GM18517 (cell line): ENCODE measurements at regions not wholly inside any gene's neighbourhood (a gene's known extent, or its start where the extent isn't known, plus 50 kb on each side); places are given as distances from the start of the nearest gene placed in this dataset.
"Not testable (repeated sequence)": the region's sequence is repeated elsewhere in the genome, so short reads cannot be mapped to it uniquely, and the experiment has no call there.

Source experiments
- ATAC-seq: cut with Tn5 transposase; IDR thresholded peaks from one replicate; pipeline ENCODE4 v1.9.1; 2021; ENCODE audit warnings: mild to moderate bottlenecking, moderate library complexity; ENCODE audit not compliant: unreplicated experiment

DNA sequence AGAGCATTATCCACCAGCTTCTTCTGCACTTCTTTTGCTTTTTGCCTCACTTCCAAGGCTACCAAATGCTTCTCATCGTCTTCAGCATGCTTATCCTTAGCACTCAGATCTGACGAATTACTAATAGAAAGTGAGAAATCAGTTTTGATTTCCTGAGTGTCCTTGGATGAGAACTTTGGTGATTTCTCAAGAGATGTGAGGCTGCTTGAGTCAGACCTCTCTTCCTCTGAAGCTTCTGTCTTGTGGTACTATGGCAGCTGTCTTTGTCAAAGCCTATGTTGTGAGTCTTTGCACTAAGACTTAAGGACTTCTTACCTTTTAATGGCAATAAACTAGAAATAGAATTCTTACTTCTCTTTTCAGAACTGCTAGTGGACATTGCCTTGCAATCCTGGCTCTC lies 169.9 kb downstream of the CPE start:
- no peak for ATAC-seq

DNA sequence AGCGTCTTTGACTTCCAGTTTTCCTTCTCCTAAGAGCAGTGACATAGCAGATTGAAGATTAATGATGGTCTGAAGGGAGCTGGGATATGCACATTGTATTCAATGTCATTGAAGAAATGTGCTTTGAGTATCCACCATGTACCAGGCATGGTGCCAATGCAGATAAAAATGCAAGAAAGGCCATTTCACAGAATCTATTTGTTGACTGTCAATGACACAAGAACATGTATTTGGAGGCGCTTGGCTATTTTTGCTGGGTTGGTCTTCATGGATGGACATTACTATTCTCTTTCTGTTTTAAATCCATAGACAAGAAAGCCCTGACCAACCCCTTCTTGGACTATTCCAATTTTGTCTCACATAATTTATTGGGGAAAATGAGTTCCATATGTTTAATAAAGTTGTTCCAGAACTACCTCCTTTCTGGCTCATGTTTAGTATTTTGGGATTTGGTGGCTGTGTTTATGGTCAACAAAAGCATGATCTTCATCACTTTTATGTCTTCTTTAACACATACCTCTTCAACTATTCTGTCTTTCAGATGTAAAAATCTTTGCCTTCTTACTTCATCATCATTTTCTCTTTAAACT lies 174.5 kb downstream of the CPE start:
- ATAC-seq: no peak

DNA sequence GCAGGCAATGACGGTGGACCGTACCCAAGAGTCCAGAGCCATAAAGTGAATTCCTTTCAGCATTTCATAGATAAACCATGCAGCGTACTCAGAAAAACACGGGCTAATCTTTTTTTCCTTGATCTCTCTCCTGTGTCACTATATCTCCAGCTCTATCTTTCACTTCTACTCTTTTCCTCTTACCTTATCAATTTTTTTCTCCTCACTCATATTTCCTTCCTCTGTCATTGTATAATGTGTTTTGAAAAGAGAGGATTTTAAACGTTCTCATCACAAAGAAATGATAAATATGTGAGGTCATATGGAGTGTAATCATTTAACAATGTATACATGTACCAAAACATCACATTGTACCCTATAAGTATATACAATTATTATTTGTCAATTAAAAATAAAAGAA lies 176.5 kb downstream of the CPE start:
- no peak for ATAC-seq

DNA sequence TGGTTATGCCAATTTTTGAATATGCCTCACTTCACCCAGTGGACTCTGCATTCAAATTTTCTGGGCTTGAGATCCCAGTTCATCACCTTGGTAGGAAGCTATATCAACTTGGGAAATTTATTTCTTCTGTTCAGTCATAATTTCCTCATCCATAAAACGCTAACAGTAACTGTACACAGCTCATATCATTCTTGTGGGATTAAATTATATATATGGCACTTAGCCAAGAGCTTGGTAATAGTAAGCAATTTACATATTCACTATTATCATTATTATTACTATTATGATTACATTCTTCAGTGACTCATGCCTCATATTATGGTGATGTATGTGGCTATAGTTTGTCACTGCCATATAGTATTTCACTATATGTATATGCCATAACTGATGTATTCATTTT lies 177.6 kb downstream of the CPE start:
- ATAC-seq: no peak

DNA sequence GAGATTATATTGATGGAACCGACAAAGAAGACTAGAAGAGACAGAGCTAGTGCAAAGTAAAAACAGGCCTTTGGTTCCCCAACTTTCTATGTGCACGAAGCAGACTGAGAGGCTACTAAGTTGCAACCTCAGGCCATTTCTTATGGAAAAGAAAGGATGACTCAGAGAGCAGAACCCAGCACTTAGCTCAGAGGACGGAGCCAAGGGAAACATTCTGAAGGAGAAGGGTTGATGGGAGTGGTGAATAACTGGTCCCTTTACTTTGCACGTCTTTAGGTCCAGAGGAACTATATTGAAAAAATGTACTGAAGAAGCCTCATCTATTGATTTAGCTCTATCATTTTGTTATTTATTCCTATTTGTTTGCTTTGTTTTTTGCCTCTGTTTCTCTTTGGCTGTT lies 182.1 kb downstream of the CPE start:
- no peak for ATAC-seq

DNA sequence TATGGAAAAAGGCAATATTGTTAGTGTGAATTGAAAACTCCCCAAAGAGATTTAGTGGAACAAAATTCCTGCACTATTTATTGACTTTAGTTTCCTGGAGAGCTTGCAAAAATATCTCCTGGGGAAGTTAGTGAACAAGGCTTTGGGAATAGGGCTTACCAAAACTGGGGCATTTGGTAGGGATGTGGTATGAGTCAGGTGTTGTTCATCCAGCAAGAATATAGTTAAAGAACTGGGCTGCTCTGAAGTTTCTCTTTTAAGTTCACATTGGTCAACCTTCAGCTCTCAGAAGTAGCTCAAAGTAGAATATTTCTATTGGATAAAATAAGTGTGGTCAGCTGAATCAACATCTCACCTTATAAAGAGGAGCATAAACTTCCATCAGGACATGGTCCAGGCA lies 185.0 kb downstream of the CPE start:
- no peak for ATAC-seq

DNA sequence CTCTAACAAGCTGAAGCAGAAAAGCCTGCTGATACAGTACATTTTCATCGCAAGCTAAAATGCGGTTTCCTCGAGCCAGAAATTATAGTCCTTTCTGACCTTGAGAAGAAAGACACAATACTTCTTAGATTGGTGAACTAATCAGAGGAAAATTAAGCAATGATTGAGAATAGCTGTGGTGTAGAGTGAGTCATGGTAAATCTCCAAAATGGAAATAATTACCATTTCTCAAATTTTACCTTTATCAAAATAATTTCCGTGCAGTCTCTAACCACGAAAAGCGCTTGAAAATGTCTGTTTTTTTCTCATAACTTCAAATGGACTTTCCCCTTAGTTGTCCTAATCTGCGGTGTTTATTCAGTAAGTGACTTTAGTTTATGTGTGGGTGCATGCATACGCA lies 190.2 kb downstream of the CPE start:
- no peak for ATAC-seq

DNA sequence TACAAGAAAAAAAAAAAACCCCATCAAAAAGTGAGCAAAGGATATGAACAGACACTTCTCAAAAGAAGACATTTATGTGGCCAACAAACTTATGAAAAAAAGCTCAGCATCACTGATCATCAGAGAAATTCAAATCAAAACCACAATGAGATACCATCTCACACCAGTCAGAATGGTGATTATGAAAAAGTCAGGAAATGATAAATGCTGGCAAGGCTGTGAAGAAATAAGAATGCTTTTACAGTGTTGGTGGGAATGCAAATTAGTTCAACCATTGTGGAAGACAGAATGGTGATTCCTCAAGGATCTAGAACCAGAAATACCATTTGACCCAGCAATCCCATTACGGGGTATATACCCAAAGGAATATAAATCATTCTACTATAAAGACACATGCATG lies 192.7 kb downstream of the CPE start:
- ATAC-seq: not testable (repeated sequence)

DNA sequence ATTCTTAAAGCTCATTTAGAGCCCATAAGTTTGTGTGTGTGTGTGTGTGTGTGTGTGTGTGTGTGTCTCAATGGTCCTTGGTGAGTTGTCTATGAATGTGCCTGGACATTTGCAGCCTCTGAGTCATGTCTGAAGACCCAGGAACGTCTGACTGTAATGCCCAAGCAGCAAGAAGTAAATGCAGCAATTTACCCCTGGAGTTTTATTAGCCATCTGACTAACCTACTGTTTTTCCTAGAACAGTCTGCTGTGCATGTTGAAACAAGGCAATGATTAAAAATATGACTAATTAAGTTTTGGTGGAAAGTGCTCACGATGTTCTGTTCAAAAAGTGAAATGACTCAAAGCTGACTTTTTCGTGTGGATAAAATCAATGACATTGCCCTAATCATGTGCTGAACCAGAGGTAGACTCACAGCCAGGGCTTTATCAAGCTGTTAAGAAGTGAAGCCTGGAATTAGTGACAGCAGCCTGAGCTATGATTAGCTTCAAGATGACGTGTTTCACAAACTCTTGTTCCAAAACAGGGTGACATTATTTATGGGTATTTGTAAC lies 201.6 kb downstream of the CPE start:
- ATAC-seq: no peak

DNA sequence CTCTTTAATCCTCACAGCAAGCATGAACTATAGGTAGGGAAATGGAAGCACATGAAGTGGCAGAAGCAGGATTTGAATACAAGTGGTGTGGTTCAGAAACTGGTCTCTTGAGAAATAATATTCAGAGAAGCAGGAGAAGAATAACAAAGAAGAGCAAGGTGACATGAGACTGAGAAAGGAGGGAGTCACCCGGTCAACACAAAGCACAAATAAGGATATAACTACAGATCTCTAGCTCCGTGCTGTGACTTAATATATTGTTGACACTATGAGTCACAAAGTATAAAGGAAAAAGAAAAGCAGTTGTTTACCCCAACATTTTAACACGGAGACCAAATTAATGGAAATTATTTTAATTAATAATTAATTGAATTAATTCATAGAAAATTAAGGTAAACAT lies 204.5 kb downstream of the CPE start:
- ATAC-seq: no peak

DNA sequence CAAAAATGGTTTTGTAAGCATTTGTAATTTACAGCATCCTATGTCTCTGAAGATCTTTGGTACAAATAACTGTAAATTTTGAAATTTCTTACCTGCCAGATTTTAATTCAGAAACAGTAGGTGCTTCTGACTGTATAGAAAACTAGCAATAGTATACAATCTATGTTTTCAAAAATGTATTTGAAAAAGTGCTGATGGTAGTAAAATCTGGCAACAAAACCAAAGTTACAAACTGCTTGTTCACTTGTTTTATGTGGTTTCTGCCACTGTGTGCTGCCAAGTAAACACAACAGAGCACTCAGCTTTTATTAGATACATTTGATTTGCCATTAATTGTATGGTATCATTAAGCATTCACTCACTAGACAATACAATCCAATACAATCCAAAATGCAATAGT lies 206.1 kb downstream of the CPE start:
- ATAC-seq: no peak

DNA sequence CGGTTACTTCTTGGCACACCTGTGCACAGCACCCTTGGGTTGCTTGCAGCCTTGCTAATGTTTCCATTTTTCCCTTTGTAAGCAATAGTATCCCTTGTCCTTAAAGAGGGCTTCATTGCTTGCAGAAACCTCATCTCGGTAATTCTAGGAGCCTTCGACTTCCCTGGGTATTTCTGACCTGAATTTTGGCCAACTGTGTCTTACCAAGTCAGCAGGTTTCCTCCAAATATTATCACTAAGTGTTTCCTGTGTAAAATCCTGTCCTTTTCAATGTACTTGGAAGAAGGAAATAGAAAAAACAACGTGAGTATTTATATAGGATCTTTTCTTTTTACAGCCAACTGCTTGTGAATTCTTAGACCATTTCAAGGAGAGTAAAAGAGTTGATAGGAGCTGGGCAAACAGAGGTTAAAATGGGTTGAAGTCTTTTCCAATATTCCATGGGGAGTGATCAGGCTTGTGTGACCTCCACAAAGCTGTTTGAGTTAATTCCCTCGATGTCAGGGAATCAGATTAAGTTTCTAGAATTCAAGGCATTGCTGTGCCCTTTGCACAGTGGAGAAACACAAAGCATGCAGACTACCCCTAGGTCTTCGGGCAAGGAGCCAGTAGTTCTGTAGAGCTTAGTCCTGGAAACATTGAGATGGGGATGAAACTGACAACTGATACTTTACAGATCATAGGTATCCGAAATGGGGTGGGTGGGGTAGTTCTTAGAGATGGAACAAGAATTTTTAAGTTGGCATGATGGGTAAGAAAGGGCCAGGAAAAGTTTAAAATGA lies 209.9 kb downstream of the CPE start:
- ATAC-seq: no peak

DNA sequence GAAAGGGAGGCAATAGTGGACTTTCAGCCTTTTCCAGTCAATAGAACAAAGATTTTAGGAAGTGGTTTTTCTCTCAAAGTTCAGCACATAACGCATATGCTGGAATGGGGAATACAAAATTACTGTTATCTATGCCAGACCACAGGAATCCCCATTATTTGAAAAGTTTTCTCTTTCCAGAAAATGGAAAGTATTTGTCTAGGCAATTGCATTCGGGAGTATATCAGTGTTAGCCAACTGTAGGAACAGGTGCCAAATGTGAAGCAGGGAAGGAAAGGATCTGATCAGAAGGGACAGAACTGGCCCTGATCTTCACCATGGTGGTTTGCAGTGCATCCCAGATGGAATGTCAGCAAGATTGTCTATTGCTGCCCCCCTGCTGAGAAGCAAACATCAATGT lies 213.6 kb downstream of the CPE start:
- no peak for ATAC-seq

DNA sequence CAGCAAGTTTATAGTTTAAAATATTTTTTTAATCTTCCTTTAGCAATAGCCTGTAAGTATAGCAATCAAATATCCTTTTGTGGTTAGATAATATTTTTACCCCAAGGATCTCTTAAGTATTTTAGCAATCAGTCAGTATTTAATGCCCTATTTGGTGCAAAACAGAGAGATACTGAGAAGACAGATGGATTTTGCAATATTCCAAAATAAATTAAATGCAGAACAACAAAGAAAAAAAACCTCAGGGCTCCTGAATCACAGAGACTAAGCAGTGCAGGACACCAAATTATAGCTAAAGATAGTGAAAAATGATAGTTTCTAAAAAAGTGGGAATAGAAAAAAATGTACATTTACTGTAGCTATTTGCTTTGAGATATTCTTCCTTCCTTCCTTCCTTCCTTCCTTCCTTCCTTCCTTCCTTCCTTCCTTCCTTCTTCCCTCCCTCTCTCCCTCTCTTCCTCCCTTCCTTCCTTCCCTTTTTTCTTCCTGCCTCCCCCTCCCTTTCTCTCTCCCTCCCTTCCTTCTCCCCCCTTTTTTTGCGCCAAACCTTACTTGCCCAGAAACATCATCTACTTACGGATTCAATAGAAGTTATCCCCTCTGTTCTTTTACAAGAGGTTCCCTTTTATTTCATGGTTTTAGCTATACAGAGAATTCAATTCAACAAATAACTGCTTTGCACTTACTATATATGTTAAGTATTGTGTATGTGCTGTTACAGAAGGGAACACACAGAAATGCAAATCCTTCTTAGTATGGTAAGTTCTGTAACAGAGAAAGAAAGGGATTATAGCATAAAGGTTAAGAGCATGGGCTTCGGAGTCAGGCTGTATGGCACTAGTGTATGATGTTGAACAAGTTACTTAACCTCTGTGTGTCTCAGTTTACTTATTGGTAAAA lies 219.0 kb downstream of the CPE start:
- no peak for ATAC-seq

DNA sequence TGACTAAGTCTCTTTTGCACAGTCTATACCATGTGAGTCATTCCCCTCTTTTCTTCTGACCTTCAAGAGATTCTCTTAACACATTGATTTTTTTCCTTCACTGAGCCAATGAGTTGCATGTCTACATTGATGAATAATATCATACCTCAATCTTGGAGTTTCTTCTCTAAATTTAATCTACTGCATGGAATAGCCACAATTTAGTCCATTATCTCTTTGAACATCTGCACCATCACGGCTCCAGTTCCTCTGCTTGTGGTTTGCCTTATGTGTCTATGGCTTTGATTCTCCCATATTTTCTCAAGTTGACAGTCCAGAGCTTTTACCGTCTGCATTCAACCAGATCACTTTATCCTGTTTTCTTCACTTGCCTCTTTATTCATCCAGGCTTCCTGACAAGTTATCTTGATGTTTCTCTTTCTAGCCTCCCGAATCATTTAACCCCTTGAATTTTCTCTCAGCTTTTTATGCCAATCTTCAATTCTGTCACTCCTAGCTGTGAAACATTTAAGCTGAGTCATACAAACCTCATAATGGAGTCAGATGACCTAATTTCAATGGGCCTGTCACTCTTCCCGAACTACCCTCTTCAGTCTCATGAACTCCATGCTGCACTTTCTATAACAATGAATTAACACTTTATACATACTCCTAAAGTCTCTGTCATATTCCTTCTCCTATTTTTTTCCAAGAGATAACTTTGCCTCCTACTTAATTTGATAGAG lies 222.3 kb downstream of the CPE start:
- no peak for ATAC-seq

DNA sequence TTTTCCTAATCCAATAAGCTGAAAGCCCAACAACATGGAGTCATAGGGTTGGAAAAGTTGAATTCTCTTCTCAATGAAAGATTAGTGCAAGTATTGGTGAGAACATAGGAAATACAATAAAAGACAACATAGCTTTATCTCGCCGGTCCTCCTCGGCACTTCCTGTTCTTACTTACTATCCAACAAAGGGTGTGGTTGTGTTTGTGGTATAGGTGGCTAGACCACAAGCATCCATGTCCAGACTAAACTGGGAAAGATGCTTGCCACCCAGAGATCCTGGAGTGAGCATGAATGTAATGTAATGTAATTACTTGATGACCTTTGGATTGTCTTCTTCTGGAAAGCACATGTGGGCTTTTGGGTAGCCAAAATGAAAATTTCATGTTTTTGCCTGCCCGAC lies 223.8 kb downstream of the CPE start:
- no peak for ATAC-seq

DNA sequence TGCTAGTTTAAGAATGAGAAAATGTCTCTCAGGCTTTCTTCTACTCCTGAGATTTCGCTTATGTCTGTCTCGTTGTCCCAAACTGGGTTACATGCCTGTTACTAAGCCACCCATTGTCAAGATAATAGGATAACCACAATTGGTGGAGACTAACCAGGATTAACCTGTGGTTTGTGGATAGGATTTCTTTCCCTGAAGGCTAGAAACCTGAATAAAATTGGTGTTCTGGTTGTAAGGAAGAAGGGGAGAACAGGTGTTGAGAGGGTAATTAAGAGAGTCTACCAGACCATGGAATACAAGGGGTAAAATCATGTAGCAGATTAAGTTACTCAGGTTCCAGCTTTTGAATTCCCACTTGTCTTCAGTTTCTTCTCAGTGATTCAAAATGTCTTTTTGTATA lies 225.4 kb downstream of the CPE start:
- ATAC-seq: no peak

DNA sequence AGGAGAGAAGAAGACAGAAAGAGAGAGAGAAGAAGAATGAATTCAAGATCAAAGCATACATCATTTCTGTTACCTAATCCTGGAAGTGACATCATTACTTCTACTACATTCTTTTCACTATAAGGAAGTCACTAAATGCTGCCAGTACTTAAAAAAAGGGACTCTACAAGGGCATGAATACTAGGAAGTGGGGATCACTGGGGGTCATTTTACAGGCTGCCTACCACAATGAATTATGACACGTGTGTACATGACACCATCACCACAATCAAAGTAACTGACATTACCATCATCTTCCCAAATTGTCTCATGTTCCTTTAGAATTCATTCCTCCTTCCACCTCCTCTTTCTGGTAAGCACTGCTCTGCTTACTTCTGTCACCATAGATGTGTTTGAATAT lies 227.0 kb downstream of the CPE start:
- no peak for ATAC-seq

DNA sequence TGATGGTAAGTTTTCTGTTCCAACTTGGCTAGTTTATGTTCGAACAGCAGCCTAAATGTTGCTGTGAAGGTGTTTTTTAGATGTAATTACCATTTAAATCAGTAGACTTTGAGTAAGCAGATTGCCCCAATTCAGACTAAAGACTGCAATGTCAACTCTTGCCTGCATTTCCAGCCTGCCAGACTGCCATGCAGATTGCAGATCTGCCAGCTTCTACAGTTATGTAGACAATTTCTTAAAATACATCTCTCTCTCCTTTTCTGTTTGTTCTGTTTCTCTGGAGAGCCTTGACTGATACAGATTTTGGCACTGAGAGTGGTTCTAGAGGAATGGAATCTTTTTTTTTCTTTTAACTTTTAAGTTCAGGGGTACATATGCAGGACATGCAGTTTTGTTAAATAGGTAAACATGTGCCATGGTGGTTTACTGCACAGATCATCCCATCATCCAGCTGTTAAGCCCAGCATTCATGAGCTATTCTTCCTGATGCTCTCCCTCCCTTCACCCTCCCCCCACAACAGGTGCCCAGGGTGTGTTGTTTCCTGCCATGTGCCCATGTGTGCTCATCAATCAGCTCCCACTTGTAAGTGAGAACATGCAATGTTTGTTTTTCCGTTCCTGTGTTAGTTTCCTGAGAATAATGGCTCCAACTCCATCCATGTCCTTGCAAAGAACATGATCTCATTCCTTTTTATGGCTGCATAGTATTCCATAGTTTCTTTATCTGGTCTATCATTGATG lies 227.8 kb downstream of the CPE start:
- no peak for ATAC-seq

DNA sequence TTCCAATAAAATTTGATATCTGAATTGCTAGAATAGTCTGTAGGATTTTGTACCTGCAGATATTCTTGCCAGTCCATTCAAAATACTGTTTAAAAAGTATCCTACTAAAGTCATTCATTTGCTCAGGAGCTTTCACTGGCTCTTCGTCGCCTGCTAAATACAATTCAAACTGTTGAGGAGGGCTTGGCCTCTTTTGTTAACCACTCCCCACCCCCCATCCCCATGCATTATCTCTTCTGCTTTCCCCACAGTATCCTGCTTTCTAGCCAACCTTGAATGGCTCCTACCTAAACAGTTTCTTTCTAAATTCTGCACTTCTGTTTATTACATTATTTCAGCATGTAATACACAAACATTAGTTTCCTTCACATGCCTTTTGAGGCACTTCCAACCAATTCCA lies 230.8 kb downstream of the CPE start:
- ATAC-seq: no peak
